H9 (cell line): ENCODE measurements at regions not wholly inside any gene's neighbourhood (a gene's known extent, or its start where the extent isn't known, plus 50 kb on each side); places are given as distances from the start of the nearest gene placed in this dataset.

Experiments
- DNase-seq: peaks from one replicate; pipeline ENCODE4 v3.0.0-alpha.2; 2017
- H2AFZ ChIP-seq: one replicate; pipeline ENCODE4 v1.6.1; 2013; ENCODE audit warnings: mild to moderate bottlenecking, low read length, control low read depth, moderate library complexity
- H2AK5ac ChIP-seq: 2 replicates; pipeline ENCODE4 v1.6.1; 2013; ENCODE audit warnings: low read length, control low read depth, mixed read lengths; ENCODE audit not compliant: insufficient read length
- H2BK120ac ChIP-seq: one replicate; pipeline ENCODE4 v1.6.1; 2013; ENCODE audit warnings: low read depth, mild to moderate bottlenecking, low read length, control low read depth, inconsistent platforms; ENCODE audit not compliant: poor library complexity, severe bottlenecking
- H2BK12ac ChIP-seq: 2 replicates; pipeline ENCODE4 v1.6.1; 2013; ENCODE audit warnings: low read length, control low read depth, mixed read lengths, low read depth; ENCODE audit not compliant: insufficient read length
- H2BK15ac ChIP-seq: 2 replicates; pipeline ENCODE4 v1.6.1; 2013; ENCODE audit warnings: low read depth, low read length, control low read depth
- H2BK20ac ChIP-seq: one replicate; pipeline ENCODE4 v1.6.1; 2013; ENCODE audit warnings: low read depth, mild to moderate bottlenecking, low read length, control low read depth, inconsistent platforms; ENCODE audit not compliant: poor library complexity, severe bottlenecking
- H2BK5ac ChIP-seq: 2 replicates; pipeline ENCODE4 v1.6.1; 2013; ENCODE audit warnings: low read length, control low read depth, mixed read lengths; ENCODE audit not compliant: insufficient read length
- H3K14ac ChIP-seq: 2 replicates; pipeline ENCODE4 v1.6.1; 2013; ENCODE audit warnings: low read length, control low read depth; ENCODE audit not compliant: insufficient read depth
- H3K18ac ChIP-seq: 2 replicates; pipeline ENCODE4 v1.6.1; 2013; ENCODE audit warnings: low read depth, mild to moderate bottlenecking, mixed read lengths, low read length, control low read depth; ENCODE audit not compliant: insufficient read length
- H3K23ac ChIP-seq: 2 replicates; pipeline ENCODE4 v1.6.1; 2013; ENCODE audit warnings: low read length, control low read depth, mixed read lengths, low read depth; ENCODE audit not compliant: insufficient read length
- H3K23me2 ChIP-seq: 2 replicates; pipeline ENCODE4 v1.6.1; 2013; ENCODE audit warnings: low read depth, mild to moderate bottlenecking, mixed read lengths, low read length, control low read depth; ENCODE audit not compliant: insufficient read length, poor library complexity, severe bottlenecking
- H3K27ac ChIP-seq: 2 replicates; pipeline ENCODE4 v1.5.1; 2013; ENCODE audit warnings: low read length, control low read depth, mixed read lengths, low read depth; ENCODE audit not compliant: insufficient read length
- H3K27me3 ChIP-seq: 2 replicates; pipeline ENCODE4 v1.6.1; 2013; ENCODE audit warnings: low read length, control low read depth, inconsistent platforms; ENCODE audit not compliant: insufficient read depth
- H3K4ac ChIP-seq: 2 replicates; pipeline ENCODE4 v1.6.1; 2013; ENCODE audit warnings: low read depth, mild to moderate bottlenecking, control low read depth, inconsistent platforms, low read length, moderate library complexity
- H3K4me1 ChIP-seq: 2 replicates; pipeline ENCODE4 v1.6.1; 2013; ENCODE audit warnings: low read length, control low read depth, inconsistent platforms; ENCODE audit not compliant: insufficient read depth
- H3K4me2 ChIP-seq: 2 replicates; pipeline ENCODE4 v1.6.1; 2013; ENCODE audit warnings: low read length, control low read depth, mixed read lengths; ENCODE audit not compliant: insufficient read length, insufficient read depth
- H3K56ac ChIP-seq: 2 replicates; pipeline ENCODE4 v1.6.1; 2013; ENCODE audit warnings: low read depth, mild to moderate bottlenecking, mixed read lengths, low read length, control low read depth; ENCODE audit not compliant: insufficient read length
- H3K79me1 ChIP-seq: 2 replicates; pipeline ENCODE4 v1.6.1; 2013; ENCODE audit warnings: low read depth, mild to moderate bottlenecking, moderate library complexity, low read length, control low read depth, inconsistent platforms; ENCODE audit not compliant: insufficient read depth, poor library complexity, severe bottlenecking
- H3K79me2 ChIP-seq: 2 replicates; pipeline ENCODE4 v1.6.1; 2013; ENCODE audit warnings: low read length, control low read depth, inconsistent platforms; ENCODE audit not compliant: insufficient read depth
- H3K9ac ChIP-seq: 2 replicates; pipeline ENCODE4 v1.6.1; 2013; ENCODE audit warnings: low read length, control low read depth, mixed read lengths; ENCODE audit not compliant: insufficient read length; ENCODE audit errors: extremely low read depth
- H3K9me3 ChIP-seq: one replicate; pipeline ENCODE4 v1.6.1; 2013; ENCODE audit warnings: low read depth, low read length, inconsistent platforms; ENCODE audit not compliant: control insufficient read depth
- H3T11ph ChIP-seq: one replicate; pipeline ENCODE4 v1.6.1; 2013; ENCODE audit warnings: mild to moderate bottlenecking, low read length, control low read depth, inconsistent platforms
- H4K20me1 ChIP-seq: one replicate; pipeline ENCODE4 v1.6.1; 2013; ENCODE audit not compliant: control insufficient read depth, insufficient read length, insufficient read depth
- H4K5ac ChIP-seq: 2 replicates; pipeline ENCODE4 v1.6.1; 2013; ENCODE audit warnings: low read depth, mild to moderate bottlenecking, mixed read lengths, low read length, control low read depth; ENCODE audit not compliant: insufficient read length
- H4K8ac ChIP-seq: replicated peaks from 2 replicates; pipeline ENCODE4 v1.6.1; 2013; ENCODE audit warnings: low read length, control low read depth, mixed read lengths, low read depth; ENCODE audit not compliant: insufficient read length
- H4K91ac ChIP-seq: 2 replicates; pipeline ENCODE4 v1.6.1; 2013; ENCODE audit warnings: low read depth, mild to moderate bottlenecking, moderate library complexity, mixed read lengths, low read length, control low read depth; ENCODE audit not compliant: insufficient read length
- H3K27ac Mint-ChIP-seq, 3 experiments: 2 replicates in 2 of 3; 3 replicates in 1 of 3; pipeline ENCODE4 v1.8.0; 2020 to 2021; ENCODE audit warnings: mixed read lengths in 3 of 3, mild to moderate bottlenecking in 1 of 3, moderate library complexity in 1 of 3
- H3K27me3 Mint-ChIP-seq: 2 replicates; pipeline ENCODE4 v1.8.0; 2021; ENCODE audit warnings: low read depth, mild to moderate bottlenecking, moderate library complexity, mixed read lengths
- H3K36me3 Mint-ChIP-seq, 3 experiments: 2 replicates in 2 of 3; 3 replicates in 1 of 3; pipeline ENCODE4 v1.8.0; 2020 to 2021; ENCODE audit warnings: low read depth in 3 of 3, mixed read lengths in 3 of 3; ENCODE audit not compliant: insufficient read depth in 1 of 3
- H3K4me1 Mint-ChIP-seq, 2 experiments: 2 replicates each; pipeline ENCODE4 v1.8.0; 2020; ENCODE audit warnings: mixed read lengths in 2 of 2
- H3K4me3 Mint-ChIP-seq, 2 experiments: 2 replicates in 1 of 2; 3 replicates in 1 of 2; pipeline ENCODE4 v1.8.0; 2020 to 2021; ENCODE audit warnings: mild to moderate bottlenecking in 2 of 2, mixed read lengths in 2 of 2, moderate library complexity in 1 of 2
- H3K9me3 Mint-ChIP-seq, 2 experiments: 2 replicates in 1 of 2; 3 replicates in 1 of 2; pipeline ENCODE4 v1.8.0; 2020; ENCODE audit warnings: mild to moderate bottlenecking in 2 of 2, mixed read lengths in 2 of 2, moderate library complexity in 1 of 2
- CTCF ChIP-seq: fragments of 200-600 bp; sonication (generic); conservative IDR thresholded peaks from 3 replicates; pipeline ENCODE4 v1.8.0; 2021; ENCODE audit warnings: antibody characterized with exemption, mild to moderate bottlenecking
- WGBS: extraction: QIAGEN DNeasy Blood & Tissue Kit; methylation state at CpG from one replicate; pipeline ENCODE4 v1.1.7; 2013; ENCODE audit warnings: missing lambda C conversion rate, low lambda C conversion rate, mixed read lengths; ENCODE audit not compliant: insufficient read length; ENCODE audit errors: extremely low coverage; 5-methylcytosine and 5-hydroxymethylcytosine counted together

GRCh38 chr1:94693435-94693834 is 126.7 kb upstream of the SLC44A3 start:
- no peaks in the 10 kb centered on the region; the same call in 1 of the 2 replicates for H3K27me3 Mint-ChIP-seq
- H4K91ac ChIP-seq, result no peak overlapping the region

More at GRCh38 chr1:94693435-94693834, 126.7 kb upstream of the SLC44A3 start:
- no peak for TF ChIP-seq CTCF
- Histone ChIP-seq H3K14ac (no peak overlapping the region), H3K4me1 (peaks cover 6% of the 10 kb centered on the region; the same call in 1 of the 2 replicates), H3K27ac (no peak overlapping the region), H3K18ac (no peak overlapping the region), H4K8ac (no peak overlapping the region), H2BK120ac (no peak overlapping the region), H2BK5ac (no peak overlapping the region), H2BK12ac (no peak overlapping the region), H3K4ac (no peak overlapping the region), H2BK15ac (no peak overlapping the region), H3K79me2 (no peaks in the 10 kb centered on the region), H4K5ac (no peak overlapping the region), H3T11ph (no peak overlapping the region), H3K79me1 (no peaks in the 10 kb centered on the region), H4K20me1 (no peaks in the 10 kb centered on the region), H3K9me3 (peaks cover 10% of the 10 kb centered on the region), H3K56ac (no peak overlapping the region), H3K27me3 (no peaks in the 10 kb centered on the region), H2BK20ac (no peak overlapping the region), H3K23me2 (no peaks in the 10 kb centered on the region), H2AFZ (no peak overlapping the region), H2AK5ac (no peak overlapping the region), H3K4me2 (no peak overlapping the region), H3K9ac (no peak overlapping the region), H3K23ac (no peak overlapping the region)
- Mint-ChIP-seq H3K4me1 (peaks cover 28 to 30% of the 10 kb centered on the region in 2 experiments), H3K9me3 (peaks cover 6 to 8% of the 10 kb centered on the region in 2 experiments), H3K4me3 (no peak overlapping the region), H3K36me3 (peaks cover 3 to 13% (median 13%) of the 10 kb centered on the region in 3 experiments; a peak in 5 of 7 replicates), H3K27ac (no peak overlapping the region)
- DNase-seq, result no peak
- no CpG with 5 or more reads among the region's 1 CpG for WGBS
